Globus pallidus (tissue), 1 donor: ENCODE measurements at regions not wholly inside any gene's neighbourhood (a gene's known extent, or its start where the extent isn't known, plus 50 kb on each side); places are given as distances from the start of the nearest gene placed in this dataset.
"Not testable (repeated sequence)": the region's sequence is repeated elsewhere in the genome, so short reads cannot be mapped to it uniquely, and the experiment has no call there.

Source experiments
- DNase-seq: peaks from one replicate; pipeline ENCODE4 v3.0.0-alpha.2; 2015; ENCODE audit warnings: low spot score

- no peak for DNase-seq
Measured at GRCh38 chr6:1445650-1446330, 56.4 kb downstream of the FOXF2 start.

DNA sequence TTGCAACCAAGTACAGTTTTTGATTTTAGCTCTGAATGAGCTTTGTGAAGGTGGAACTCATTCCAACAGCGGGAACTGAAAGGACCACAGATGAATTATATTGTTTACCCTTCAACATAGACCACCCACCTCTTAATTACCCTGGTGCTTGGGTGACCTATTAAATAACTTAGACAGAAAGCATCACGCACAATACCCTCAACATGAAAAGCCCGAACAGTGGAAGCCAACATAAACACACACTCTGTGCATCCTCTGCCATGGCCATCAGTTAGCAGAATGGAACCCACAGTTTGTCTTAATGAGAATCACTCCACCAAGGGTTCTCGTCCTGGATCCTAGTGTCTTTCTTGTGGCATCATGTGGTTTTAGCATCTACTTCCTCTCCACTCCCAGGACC, 60.5 kb downstream of the FOXF2 start:
- no peak for DNase-seq

DNA sequence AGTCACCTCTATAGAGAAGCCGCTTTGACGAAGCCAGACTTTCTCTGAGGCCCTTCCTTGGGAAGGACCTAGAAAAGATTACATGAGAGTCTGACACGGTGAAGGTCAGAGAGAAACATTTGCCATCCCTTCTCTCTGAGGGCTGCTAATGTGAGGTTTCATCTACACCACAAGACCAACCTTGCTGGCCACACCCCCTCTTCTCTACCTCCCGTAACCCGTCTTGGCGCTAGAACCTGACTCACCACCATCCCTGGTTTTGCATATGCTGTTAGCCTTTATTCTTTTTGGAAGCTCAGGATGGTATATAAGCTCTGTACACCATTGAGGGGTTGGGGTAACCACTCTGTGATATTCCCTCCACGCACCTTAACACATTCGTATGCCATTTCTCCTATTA, 63.6 kb downstream of the FOXF2 start:
- no peak for DNase-seq

DNA sequence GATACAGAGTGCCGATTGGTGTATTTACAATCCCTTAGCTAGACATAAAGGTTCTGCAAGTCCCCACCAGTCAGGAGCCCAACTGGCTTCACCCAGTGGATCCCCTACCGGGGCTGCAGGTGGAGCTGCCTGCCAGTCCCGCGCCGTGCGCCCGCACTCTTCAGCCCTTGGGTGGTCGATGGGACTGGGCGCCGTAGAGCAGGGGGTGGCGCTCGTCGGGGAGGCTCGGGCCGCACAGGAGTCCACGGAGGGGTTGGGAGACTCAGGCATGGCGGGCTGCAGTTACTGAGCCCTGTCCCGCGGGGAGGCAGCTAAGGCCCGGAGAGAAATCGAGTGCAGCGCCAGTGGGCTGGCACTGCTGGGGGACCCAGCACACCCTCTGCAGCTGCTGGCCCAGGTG, 67.4 kb downstream of the FOXF2 start:
- DNase-seq, result not testable (repeated sequence)

DNA sequence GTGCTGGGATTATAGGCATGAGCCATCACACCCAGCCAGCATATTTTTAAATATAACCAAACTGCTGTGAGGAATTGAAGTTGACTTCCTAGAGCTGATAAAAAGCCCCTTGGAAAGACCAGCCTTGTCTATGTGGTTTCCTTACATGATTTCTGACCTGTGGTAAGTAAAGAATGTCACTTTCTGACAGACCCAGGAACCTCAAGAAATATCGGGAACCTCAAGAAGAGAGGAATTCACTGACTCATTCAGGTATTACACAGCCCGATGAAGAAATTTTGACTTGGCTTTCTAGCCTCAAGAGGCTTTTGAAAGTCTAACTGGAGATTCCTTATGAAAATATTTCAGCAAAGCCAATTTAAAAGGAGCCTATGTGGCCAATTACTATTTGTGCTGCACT, 71.8 kb downstream of the FOXF2 start:
- no peak for DNase-seq

DNA sequence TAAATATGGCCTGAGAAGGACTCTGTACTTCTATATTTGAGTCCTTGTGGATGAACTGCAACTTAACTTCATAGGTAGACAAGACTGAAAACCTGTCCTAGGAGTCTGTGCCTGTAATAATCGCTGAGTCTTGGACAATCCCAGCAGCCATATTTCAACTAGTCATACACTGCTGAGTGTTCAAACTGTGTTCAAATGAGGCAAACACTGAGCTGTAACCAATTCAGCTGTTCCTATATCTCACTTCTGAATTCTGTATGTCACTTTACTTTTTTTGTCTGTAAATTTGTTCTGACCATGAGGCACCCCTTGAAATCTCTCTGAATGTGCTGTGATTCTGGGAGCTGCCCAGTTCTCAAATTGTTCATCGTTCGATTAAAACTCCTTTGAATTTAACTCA, 72.4 kb downstream of the FOXF2 start:
- no peak for DNase-seq

DNA sequence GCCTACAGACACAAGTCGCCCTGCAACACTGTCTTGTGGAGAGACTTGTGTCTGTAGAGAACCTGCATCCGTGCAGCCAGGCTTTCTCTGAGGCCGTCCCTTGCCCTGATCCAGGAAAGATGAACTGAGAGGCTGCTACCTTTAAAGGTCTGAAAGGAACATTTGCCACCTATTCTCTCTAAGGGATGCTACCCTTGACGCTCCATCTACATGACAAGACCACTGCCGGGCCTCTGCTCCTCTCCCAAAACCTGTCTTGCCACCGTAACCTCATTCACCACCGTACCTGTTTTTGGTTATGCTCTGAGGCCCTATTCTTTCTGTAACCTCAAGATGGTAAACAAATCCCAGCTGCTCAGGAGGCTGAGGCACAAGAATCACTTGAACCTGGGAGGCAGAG, 73.9 kb downstream of the FOXF2 start:
- DNase-seq, result no peak

DNA sequence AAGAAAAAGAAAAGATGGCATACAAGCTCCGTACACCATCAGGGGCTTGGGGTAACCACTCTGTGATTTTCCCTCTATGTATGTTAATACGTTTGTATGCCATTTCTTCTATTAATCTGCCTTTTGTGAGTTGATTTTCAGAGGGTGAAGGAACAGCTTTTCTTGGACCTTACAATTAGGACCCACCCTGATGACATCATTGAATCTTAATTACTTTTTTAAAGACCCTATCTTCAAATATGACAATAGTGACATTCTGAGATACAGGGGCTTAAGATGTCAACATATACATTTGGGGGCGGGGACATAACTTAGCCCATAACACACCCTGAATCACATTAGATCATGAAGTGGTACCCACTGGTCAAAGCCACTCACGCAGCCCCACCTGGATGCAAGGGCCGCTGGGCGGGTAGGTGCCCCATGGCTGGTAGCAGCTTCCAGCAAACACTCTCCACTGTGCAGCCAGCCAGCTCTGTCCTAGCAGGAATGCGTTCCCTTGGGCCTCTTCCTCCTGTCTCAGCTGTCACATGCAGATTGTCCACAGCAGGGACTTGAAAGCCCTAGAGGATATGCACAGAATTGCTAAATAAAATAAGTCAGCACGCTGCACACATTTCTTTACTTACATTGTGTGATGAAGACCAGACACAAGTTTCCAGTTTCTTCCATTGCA, 74.5 kb downstream of the FOXF2 start:
- no peak for DNase-seq

GRCh38 chr6:1464781-1465370, 75.5 kb downstream of the FOXF2 start:
- DNase-seq, result no peak

DNA sequence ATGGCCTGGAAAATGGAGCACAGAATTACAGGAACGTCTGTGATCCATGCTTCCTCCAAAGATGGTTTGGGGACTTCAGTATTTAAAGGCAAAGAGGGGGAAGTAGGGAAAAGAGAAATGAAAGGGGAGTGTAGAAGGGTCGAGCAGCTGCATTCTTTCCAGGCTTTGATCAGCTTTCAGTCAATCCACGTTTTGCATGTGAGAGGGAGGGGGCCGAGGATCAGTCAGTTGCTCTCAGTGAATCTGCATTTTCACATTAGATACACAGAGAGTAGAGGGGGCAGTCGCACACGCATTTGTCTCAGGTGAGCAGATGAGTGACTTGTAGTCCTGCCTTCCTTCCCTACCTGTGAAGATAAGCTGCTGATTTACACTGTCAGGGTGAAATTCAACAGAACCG, 78.8 kb downstream of the FOXF2 start:
- no peak for DNase-seq

DNA sequence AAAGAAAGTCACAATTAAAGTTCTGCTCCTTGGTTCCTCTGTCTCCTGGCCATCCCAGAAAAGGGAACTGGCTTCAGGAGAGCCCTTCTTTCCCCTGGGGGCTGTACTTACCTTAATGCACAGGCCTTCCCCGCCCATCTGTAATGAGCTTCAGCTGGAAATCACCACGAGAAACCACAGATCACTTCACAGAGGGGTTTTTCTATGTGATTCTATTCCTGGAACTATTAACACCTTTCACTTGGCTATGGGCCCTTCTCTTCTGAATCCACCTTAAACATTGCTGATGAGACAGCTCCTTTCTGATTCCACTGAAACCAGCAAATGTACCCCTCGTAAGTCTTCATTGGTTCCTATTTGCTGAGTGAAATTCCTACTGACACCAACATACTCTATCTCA, 80.7 kb downstream of the FOXF2 start:
- no peak for DNase-seq

- no peak for DNase-seq
Measured at GRCh38 chr6:1472643-1473042, 83.3 kb downstream of the FOXF2 start.

- DNase-seq, result no peak
Measured at GRCh38 chr6:1473166-1473565, 83.8 kb downstream of the FOXF2 start.

DNA sequence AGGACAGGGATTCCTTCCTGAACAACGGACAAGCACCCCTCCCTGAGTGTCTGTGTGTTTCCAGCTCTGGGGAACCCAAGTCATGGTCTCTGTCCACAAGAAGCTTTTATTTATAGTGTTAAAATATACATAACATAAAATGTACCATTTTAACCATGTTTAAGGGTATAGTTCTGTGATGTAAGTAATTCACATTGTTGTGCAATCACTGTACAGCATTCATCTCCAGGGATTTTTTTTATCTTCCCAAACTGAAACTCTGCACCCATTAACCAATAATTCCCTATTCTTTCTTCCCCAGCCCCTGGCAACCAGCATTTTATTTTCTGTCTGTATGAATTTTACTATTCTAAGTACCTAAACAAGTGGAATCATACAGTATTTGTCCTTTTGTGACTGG, 84.2 kb downstream of the FOXF2 start:
- no peak for DNase-seq

GRCh38 chr6:1474205-1474604, 84.8 kb downstream of the FOXF2 start:
- DNase-seq, result no peak

- DNase-seq, result no peak
Measured at GRCh38 chr6:1475174-1475573, 85.8 kb downstream of the FOXF2 start.

DNA sequence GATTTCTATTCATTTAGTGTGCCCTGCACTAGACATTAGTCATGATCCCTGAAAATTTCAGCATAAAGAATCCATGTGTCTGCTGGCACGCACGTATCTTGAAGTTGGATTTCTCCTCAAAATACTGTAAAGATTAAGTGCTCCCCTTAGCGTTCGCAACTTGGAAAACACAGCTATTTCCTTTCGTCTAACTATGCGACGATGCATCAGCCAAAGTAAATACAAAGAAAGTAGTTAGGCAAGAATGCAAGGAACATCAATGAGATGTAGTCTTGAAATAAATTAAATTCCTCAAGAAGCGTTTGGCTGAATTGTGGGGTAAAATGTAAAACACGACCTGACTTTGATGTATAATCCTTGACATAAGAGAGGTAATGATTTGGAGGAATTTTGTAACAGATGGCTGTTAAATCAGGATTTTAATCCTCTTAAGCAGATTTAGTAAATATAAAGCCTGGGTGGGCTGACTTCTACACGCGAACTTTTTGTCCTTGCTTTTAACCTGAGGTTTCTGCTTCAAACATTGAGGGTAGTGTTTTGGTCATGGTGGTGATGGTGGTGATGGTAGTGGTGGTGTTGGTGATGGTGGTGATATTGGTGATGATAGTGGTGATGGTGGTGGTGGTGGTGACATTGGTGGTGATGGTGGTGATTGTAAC, 88.2 kb downstream of the FOXF2 start:
- DNase-seq, result no peak

DNA sequence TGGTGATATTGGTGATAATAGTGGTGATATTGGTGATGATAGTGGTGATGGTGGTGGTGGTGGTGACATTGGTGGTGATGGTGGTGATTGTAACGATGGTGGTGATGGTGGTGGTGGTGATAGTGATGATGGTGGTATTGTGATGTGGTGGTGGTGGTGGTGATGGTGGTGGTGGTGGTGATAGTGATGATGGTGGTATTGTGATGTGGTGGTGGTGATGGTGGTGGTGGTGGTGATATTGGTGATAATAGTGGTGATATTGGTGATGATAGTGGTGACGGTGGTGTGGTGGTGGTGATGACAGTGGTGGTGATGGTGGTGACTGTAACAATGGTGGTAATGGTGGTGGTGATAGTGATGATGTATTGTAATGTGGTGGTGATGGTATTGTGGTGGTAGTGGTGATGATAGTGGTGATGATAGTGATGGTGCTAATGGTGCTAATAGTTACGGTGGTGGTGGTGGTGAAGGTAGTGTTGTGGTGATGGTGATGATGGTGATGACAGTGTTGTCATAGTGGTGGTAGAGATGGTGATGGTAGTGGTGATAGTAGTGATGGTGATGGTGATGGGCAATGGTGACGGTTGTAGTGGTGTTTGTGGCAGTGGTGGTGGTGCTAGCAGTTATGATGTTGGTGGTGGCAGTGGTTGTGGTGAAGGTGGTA, 88.9 kb downstream of the FOXF2 start:
- not testable (repeated sequence) for DNase-seq

GRCh38 chr6:1479095-1479494, 89.7 kb downstream of the FOXF2 start:
- no peak for DNase-seq

DNA sequence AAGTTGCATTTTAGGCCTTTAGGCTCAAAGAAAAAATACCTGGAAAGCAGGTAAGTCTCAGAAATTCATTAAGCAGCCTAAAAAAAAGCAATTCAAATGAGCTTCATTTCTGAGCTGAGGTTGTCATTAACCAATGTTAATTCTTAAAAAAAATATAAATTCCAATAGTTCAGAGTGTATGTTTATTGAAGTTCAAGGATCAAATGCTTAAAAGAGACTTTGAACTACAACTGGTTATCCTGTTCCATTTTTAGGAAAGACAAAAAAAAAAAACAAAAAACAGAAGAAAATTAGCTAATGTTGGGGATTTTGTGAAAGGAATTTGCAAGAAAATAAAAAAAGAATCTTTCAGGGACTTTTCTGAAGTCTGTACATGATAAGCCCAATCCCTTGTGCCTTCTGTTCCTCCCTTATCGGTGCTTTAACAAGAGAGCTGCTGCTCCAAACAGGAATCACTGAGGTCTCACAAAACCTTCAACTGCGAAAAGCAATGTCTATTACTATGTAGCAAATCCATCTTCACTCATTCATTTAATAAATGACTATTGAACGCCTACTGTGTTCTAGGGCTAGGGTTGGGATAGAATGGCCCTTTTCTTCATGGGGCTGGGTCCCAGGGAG, 90.3 kb downstream of the FOXF2 start:
- no peak for DNase-seq

GRCh38 chr6:1481286-1481685, 91.9 kb downstream of the FOXF2 start:
- no peak for DNase-seq
